GM23338 (cell line): ENCODE measurements at regions not wholly inside any gene's neighbourhood (a gene's known extent, or its start where the extent isn't known, plus 50 kb on each side); places are given as distances from the start of the nearest gene placed in this dataset.

Source experiments
- CREB1 ChIP-seq: fragments of 250-450 bp; sonication (Bioruptor Pico); IDR thresholded peaks from 2 replicates; pipeline ENCODE4 v1.5.0; 2020; ENCODE audit warnings: low read depth, mild to moderate bottlenecking, moderate library complexity
- CTCF ChIP-seq, 2 experiments: fragments of 200-600 bp in 1 of 2; sonication (generic) in 1 of 2; conservative IDR thresholded peaks; 2 replicates each; pipeline versions ENCODE4 v1.5.1 to v1.6.1; 2016 to 2017; ENCODE audit warnings: antibody characterized with exemption in 2 of 2, low read depth in 2 of 2, mild to moderate bottlenecking in 2 of 2, moderate library complexity in 1 of 2
- EZH2 ChIP-seq: fragments of 200-600 bp; sonication (generic); IDR thresholded peaks from one replicate; pipeline ENCODE4 v1.8.0; 2017; ENCODE audit warnings: antibody characterized with exemption, mild to moderate bottlenecking, low read depth; ENCODE audit not compliant: unreplicated experiment
- EZH2phosphoT487 ChIP-seq: fragments of 200-600 bp; sonication (generic); IDR thresholded peaks from one replicate; pipeline ENCODE4 v1.8.1; 2018; ENCODE audit warnings: antibody characterized with exemption; ENCODE audit not compliant: unreplicated experiment
- JUNB ChIP-seq: IDR thresholded peaks from one replicate; pipeline ENCODE4 v1.6.1; 2016; ENCODE audit warnings: antibody characterized with exemption; ENCODE audit not compliant: unreplicated experiment
- NANOG ChIP-seq: IDR thresholded peaks from 2 replicates; pipeline ENCODE4 v1.6.1; 2016; ENCODE audit warnings: antibody characterized with exemption, borderline replicate concordance
- POLR2AphosphoS5 ChIP-seq: IDR thresholded peaks from 2 replicates; pipeline ENCODE4 v1.6.1; 2016; ENCODE audit warnings: antibody characterized with exemption, low read depth
- REST ChIP-seq: IDR thresholded peaks from one replicate; pipeline ENCODE4 v1.6.1; 2018; ENCODE audit warnings: antibody characterized with exemption; ENCODE audit not compliant: unreplicated experiment
- STAT1 ChIP-seq: IDR thresholded peaks from one replicate; pipeline ENCODE4 v1.6.1; 2016; ENCODE audit warnings: antibody characterized with exemption; ENCODE audit not compliant: unreplicated experiment
- ZNF114 ChIP-seq: fragments of 250-450 bp; sonication (Bioruptor Pico); IDR thresholded peaks from 2 replicates; pipeline ENCODE4 v1.5.0; 2020; ENCODE audit warnings: mild to moderate bottlenecking, moderate library complexity
- ZNF331 ChIP-seq: fragments of 250-450 bp; sonication (Bioruptor Pico); IDR thresholded peaks from 2 replicates; pipeline ENCODE4 v1.5.0; 2020; ENCODE audit warnings: low read depth, mild to moderate bottlenecking, moderate library complexity
- TF ChIP-seq, protein P1 (sequence below): IDR thresholded peaks from 2 replicates; pipeline ENCODE4 v1.6.1; 2016; ENCODE audit warnings: antibody characterized with exemption
- TF ChIP-seq, protein P2 (sequence below): fragments of 250-450 bp; sonication (Bioruptor Pico); IDR thresholded peaks from 2 replicates; pipeline ENCODE4 v1.5.0; 2020; ENCODE audit warnings: mild to moderate bottlenecking, moderate library complexity

GRCh38 chr12:67735868-67736267, 87.3 kb downstream of the DYRK2 start:
- TF ChIP-seq CTCF (conservative IDR thresholded peaks at IDR 0.05; ENCODE audit: low read depth in 2 of 2): no peak
- no peak for TF ChIP-seq POLR2AphosphoS5
- TF ChIP-seq EZH2phosphoT487: no peak
- no peak for TF ChIP-seq EZH2
- TF ChIP-seq REST: no peak
- TF ChIP-seq CREB1: no peak
- TF ChIP-seq STAT1: no peak
- TF ChIP-seq, protein P1, sequence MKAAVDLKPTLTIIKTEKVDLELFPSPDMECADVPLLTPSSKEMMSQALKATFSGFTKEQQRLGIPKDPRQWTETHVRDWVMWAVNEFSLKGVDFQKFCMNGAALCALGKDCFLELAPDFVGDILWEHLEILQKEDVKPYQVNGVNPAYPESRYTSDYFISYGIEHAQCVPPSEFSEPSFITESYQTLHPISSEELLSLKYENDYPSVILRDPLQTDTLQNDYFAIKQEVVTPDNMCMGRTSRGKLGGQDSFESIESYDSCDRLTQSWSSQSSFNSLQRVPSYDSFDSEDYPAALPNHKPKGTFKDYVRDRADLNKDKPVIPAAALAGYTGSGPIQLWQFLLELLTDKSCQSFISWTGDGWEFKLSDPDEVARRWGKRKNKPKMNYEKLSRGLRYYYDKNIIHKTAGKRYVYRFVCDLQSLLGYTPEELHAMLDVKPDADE: no peak
- TF ChIP-seq JUNB: no peak
- TF ChIP-seq ZNF331 (CRISPR knock-in tag): no peak
- TF ChIP-seq ZNF114 (CRISPR knock-in tag): no peak
- no peak for TF ChIP-seq NANOG
- TF ChIP-seq, protein P2, sequence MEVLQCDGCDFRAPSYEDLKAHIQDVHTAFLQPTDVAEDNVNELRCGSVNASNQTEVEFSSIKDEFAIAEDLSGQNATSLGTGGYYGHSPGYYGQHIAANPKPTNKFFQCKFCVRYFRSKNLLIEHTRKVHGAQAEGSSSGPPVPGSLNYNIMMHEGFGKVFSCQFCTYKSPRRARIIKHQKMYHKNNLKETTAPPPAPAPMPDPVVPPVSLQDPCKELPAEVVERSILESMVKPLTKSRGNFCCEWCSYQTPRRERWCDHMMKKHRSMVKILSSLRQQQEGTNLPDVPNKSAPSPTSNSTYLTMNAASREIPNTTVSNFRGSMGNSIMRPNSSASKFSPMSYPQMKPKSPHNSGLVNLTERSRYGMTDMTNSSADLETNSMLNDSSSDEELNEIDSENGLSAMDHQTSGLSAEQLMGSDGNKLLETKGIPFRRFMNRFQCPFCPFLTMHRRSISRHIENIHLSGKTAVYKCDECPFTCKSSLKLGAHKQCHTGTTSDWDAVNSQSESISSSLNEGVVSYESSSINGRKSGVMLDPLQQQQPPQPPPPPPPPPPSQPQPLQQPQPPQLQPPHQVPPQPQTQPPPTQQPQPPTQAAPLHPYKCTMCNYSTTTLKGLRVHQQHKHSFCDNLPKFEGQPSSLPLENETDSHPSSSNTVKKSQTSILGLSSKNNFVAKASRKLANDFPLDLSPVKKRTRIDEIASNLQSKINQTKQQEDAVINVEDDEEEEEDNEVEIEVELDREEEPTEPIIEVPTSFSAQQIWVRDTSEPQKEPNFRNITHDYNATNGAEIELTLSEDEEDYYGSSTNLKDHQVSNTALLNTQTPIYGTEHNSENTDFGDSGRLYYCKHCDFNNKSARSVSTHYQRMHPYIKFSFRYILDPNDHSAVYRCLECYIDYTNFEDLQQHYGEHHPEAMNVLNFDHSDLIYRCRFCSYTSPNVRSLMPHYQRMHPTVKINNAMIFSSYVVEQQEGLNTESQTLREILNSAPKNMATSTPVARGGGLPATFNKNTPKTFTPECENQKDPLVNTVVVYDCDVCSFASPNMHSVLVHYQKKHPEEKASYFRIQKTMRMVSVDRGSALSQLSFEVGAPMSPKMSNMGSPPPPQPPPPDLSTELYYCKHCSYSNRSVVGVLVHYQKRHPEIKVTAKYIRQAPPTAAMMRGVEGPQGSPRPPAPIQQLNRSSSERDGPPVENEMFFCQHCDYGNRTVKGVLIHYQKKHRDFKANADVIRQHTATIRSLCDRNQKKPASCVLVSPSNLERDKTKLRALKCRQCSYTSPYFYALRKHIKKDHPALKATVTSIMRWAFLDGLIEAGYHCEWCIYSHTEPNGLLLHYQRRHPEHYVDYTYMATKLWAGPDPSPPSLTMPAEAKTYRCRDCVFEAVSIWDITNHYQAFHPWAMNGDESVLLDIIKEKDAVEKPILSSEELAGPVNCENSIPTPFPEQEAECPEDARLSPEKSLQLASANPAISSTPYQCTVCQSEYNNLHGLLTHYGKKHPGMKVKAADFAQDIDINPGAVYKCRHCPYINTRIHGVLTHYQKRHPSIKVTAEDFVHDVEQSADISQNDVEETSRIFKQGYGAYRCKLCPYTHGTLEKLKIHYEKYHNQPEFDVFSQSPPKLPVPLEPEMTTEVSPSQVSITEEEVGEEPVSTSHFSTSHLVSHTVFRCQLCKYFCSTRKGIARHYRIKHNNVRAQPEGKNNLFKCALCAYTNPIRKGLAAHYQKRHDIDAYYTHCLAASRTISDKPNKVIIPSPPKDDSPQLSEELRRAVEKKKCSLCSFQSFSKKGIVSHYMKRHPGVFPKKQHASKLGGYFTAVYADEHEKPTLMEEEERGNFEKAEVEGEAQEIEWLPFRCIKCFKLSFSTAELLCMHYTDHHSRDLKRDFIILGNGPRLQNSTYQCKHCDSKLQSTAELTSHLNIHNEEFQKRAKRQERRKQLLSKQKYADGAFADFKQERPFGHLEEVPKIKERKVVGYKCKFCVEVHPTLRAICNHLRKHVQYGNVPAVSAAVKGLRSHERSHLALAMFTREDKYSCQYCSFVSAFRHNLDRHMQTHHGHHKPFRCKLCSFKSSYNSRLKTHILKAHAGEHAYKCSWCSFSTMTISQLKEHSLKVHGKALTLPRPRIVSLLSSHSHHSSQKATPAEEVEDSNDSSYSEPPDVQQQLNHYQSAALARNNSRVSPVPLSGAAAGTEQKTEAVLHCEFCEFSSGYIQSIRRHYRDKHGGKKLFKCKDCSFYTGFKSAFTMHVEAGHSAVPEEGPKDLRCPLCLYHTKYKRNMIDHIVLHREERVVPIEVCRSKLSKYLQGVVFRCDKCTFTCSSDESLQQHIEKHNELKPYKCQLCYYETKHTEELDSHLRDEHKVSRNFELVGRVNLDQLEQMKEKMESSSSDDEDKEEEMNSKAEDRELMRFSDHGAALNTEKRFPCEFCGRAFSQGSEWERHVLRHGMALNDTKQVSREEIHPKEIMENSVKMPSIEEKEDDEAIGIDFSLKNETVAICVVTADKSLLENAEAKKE: no peak
